ENCODE measurements at regions not wholly inside any gene's neighbourhood (a gene's known extent, or its start where the extent isn't known, plus 50 kb on each side); places are given as distances from the start of the nearest gene placed in this dataset.

DNA sequence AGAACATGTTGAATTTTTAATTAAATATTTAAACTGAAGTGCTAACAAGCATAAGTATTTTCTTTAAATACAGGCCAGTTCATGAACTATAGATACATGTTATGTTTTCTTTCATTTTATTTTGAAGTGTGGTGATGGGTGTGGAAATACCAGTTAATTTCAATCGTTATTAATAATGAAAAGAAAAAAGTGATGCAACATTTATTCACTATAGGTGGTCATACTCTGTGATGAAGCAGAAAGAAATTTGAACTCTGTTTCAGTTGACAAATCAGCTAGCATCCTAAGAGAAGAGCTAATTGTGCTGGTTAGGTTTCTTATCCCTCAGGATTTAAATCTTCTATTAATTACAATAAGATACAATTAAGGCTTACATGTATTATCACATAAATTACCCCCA is 795.1 kb upstream of the DDX18 start:
- TF ChIP-seq HDAC6 (IDR thresholded peaks at IDR 0.05; ENCODE audit: low read depth, low read length) = no peak
- no peak for TF ChIP-seq SUZ12 (IDR thresholded peaks at IDR 0.05; ENCODE audit: low read length)
- no peak for TF ChIP-seq SP1 (IDR thresholded peaks at IDR 0.05; ENCODE audit: low read depth, low read length)
- TF ChIP-seq POLR2AphosphoS5 (IDR thresholded peaks at IDR 0.05; ENCODE audit: low read depth, low read length) = no peak
- TF ChIP-seq MAX (IDR thresholded peaks at IDR 0.05) = no peak
- TF ChIP-seq USF2 (IDR thresholded peaks at IDR 0.05; ENCODE audit: low read length) = no peak
- no peak for TF ChIP-seq CTCF (IDR thresholded peaks at IDR 0.05; ENCODE audit: control extremely low read depth in 1 of 3, insufficient read depth in 1 of 3, low read depth in 1 of 3, low read length in 3 of 3)
- no peak for TF ChIP-seq YY1 (IDR thresholded peaks at IDR 0.05; ENCODE audit: low read depth, low read length)
- TF ChIP-seq GABPA (IDR thresholded peaks at IDR 0.05; ENCODE audit: borderline replicate concordance, insufficient read depth, low read length) = no peak
- no peak for TF ChIP-seq TAF1 (IDR thresholded peaks at IDR 0.05; ENCODE audit: low read depth, low read length)
